ENCODE measurements at regions not wholly inside any gene's neighbourhood (a gene's known extent, or its start where the extent isn't known, plus 50 kb on each side); places are given as distances from the start of the nearest gene placed in this dataset.
"Not testable (repeated sequence)": the region's sequence is repeated elsewhere in the genome, so short reads cannot be mapped to it uniquely, and the experiment has no call there.

- POLR2A ChIA-PET (ENCODE audit: partially characterized antibody): no interaction called here
- Mint-ChIP-seq H3K4me3 (no peak overlapping the region), H3K27me3 (no peaks in the 10 kb centered on the region), H3K9me3 (peaks cover 0 to 21% (median 6%) of the 10 kb centered on the region in 8 donors), H3K27ac (no peak overlapping the region), H3K4me1 (no peaks in the 10 kb centered on the region), H3K36me3 (no peaks in the 10 kb centered on the region)
- no peak for DNase-seq
- no peak overlapping the region for H3K4me3 ChIP-seq (ENCODE audit: low read length in 2 of 2)
- CTCF ChIA-PET (ENCODE audit: partially characterized antibody): no interaction called here
- H3K9me3 ChIP-seq (ENCODE audit: control insufficient read depth in 1 of 2, low read length in 2 of 2): no peaks in the 10 kb centered on the region
- intact Hi-C loops (cut with micrococcal nuclease): no loop called here
- no peak overlapping the region for H3K27ac ChIP-seq (ENCODE audit: low read depth, low read length)
- no peaks in the 10 kb centered on the region for H3K27me3 ChIP-seq (ENCODE audit: insufficient read depth, low read length)
- no peaks in the 10 kb centered on the region for H3K4me1 ChIP-seq (ENCODE audit: insufficient read depth, low read length)
- no peaks in the 10 kb centered on the region for H3K36me3 ChIP-seq (ENCODE audit: insufficient read depth, low read length)
Observed at GRCh38 chr21:21858502-21859334, 860.5 kb downstream of the NCAM2 start.

DNA sequence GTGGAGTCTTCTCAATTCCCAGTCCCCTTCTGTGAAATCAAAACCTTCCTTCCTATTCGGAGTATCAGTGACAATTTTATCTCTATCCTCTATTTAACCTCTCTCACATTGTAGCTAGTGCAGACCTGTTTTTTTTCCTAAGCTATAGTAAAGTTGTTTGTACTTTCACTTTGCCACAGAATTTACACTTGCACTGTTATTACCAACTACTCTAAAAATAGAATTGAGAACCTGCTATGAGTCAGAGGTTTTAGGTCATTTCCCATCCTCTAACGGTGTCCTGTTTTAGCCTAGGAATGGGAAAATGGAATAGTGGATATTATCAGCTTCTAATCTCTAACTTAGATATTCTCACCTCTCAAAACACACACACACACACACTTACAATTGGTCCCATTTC lies 862.7 kb downstream of the NCAM2 start:
- no peak overlapping the region for H3K27ac Mint-ChIP-seq
- CTCF ChIA-PET (ENCODE audit: partially characterized antibody): no interaction called here
- H3K36me3 Mint-ChIP-seq: no peaks in the 10 kb centered on the region

GRCh38 chr21:21864321-21864840 lies 866.2 kb downstream of the NCAM2 start:
- DNase-seq: no peak
- H3K9me3 ChIP-seq (ENCODE audit: control insufficient read depth in 1 of 2, low read length in 2 of 2): no peaks in the 10 kb centered on the region
- no peak overlapping the region for H3K27ac ChIP-seq (ENCODE audit: low read depth, low read length)
- intact Hi-C loops (cut with micrococcal nuclease): no loop called here
- H3K4me1 ChIP-seq (ENCODE audit: insufficient read depth, low read length): no peaks in the 10 kb centered on the region
- Mint-ChIP-seq H3K9me3 (peaks cover 0 to 9% (median 3%) of the 10 kb centered on the region in 8 donors), H3K36me3 (no peaks in the 10 kb centered on the region), H3K27me3 (no peaks in the 10 kb centered on the region), H3K27ac (no peak overlapping the region), H3K4me3 (no peak overlapping the region), H3K4me1 (no peaks in the 10 kb centered on the region)
- H3K36me3 ChIP-seq (ENCODE audit: insufficient read depth, low read length): no peaks in the 10 kb centered on the region
- ChIA-PET CTCF (ENCODE audit: partially characterized antibody) (no interaction called here), POLR2A (ENCODE audit: partially characterized antibody) (no interaction called here)
- H3K4me3 ChIP-seq (ENCODE audit: low read length in 2 of 2): no peak overlapping the region
- H3K27me3 ChIP-seq (ENCODE audit: insufficient read depth, low read length): no peaks in the 10 kb centered on the region

More for the DNA sequence above, 862.7 kb downstream of the NCAM2 start:
- DNase-seq: no peak
- H3K4me1 Mint-ChIP-seq: no peaks in the 10 kb centered on the region
- H3K4me3 Mint-ChIP-seq: no peak overlapping the region
- intact Hi-C loops (cut with micrococcal nuclease): no loop called here
- Histone ChIP-seq H3K27me3 (ENCODE audit: insufficient read depth, low read length) (no peaks in the 10 kb centered on the region), H3K9me3 (ENCODE audit: control insufficient read depth in 1 of 2, low read length in 2 of 2) (no peaks in the 10 kb centered on the region), H3K4me1 (ENCODE audit: insufficient read depth, low read length) (no peaks in the 10 kb centered on the region), H3K36me3 (ENCODE audit: insufficient read depth, low read length) (no peaks in the 10 kb centered on the region), H3K4me3 (ENCODE audit: low read length in 2 of 2) (no peak overlapping the region), H3K27ac (ENCODE audit: low read depth, low read length) (no peak overlapping the region)
- no peaks in the 10 kb centered on the region for H3K27me3 Mint-ChIP-seq
- POLR2A ChIA-PET (ENCODE audit: partially characterized antibody): no interaction called here
- peaks cover 0 to 16% (median 4%) of the 10 kb centered on the region in 8 donors for H3K9me3 Mint-ChIP-seq

GRCh38 chr21:21897275-21897883 lies 899.2 kb downstream of the NCAM2 start:
- no peaks in the 10 kb centered on the region for H3K27me3 Mint-ChIP-seq
- Histone ChIP-seq H3K36me3 (ENCODE audit: insufficient read depth, low read length) (no peaks in the 10 kb centered on the region), H3K27ac (ENCODE audit: low read depth, low read length) (no peak overlapping the region), H3K4me1 (ENCODE audit: insufficient read depth, low read length) (no peaks in the 10 kb centered on the region), H3K27me3 (ENCODE audit: insufficient read depth, low read length) (no peaks in the 10 kb centered on the region), H3K4me3 (ENCODE audit: low read length in 2 of 2) (no peak overlapping the region), H3K9me3 (ENCODE audit: control insufficient read depth in 1 of 2, low read length in 2 of 2) (peaks cover 0 to 5% of the 10 kb centered on the region in 2 donors)
- CTCF ChIA-PET (ENCODE audit: partially characterized antibody): no interaction called here
- DNase-seq: no peak
- intact Hi-C loops (cut with micrococcal nuclease): no loop called here
- POLR2A ChIA-PET (ENCODE audit: partially characterized antibody): no interaction called here
- no peaks in the 10 kb centered on the region for H3K36me3 Mint-ChIP-seq
- peaks cover 0 to 38% (median 21%) of the 10 kb centered on the region in 8 donors for H3K9me3 Mint-ChIP-seq
- no peak overlapping the region for H3K4me3 Mint-ChIP-seq
- H3K4me1 Mint-ChIP-seq: no peaks in the 10 kb centered on the region
- no peak overlapping the region for H3K27ac Mint-ChIP-seq

- Mint-ChIP-seq H3K36me3 (no peaks in the 10 kb centered on the region), H3K9me3 (peaks cover 0 to 29% (median 18%) of the 10 kb centered on the region in 8 donors), H3K4me3 (no peak overlapping the region), H3K4me1 (no peaks in the 10 kb centered on the region), H3K27me3 (no peaks in the 10 kb centered on the region), H3K27ac (peak overlapping the region in 1 of 7 donors; percentile 37)
- Histone ChIP-seq H3K27me3 (ENCODE audit: insufficient read depth, low read length) (no peaks in the 10 kb centered on the region), H3K27ac (ENCODE audit: low read depth, low read length) (no peak overlapping the region), H3K4me3 (ENCODE audit: low read length in 2 of 2) (no peak overlapping the region), H3K9me3 (ENCODE audit: control insufficient read depth in 1 of 2, low read length in 2 of 2) (peaks cover 0 to 5% of the 10 kb centered on the region in 2 donors), H3K4me1 (ENCODE audit: insufficient read depth, low read length) (no peaks in the 10 kb centered on the region), H3K36me3 (ENCODE audit: insufficient read depth, low read length) (no peaks in the 10 kb centered on the region)
- no peak for DNase-seq
- CTCF ChIA-PET (ENCODE audit: partially characterized antibody): no interaction called here
- POLR2A ChIA-PET (ENCODE audit: partially characterized antibody): no interaction called here
- intact Hi-C loops (cut with micrococcal nuclease): no loop called here
Observed at GRCh38 chr21:21898801-21899200, 900.6 kb downstream of the NCAM2 start.

- H3K4me3 Mint-ChIP-seq; H3K36me3 Mint-ChIP-seq; H3K4me1 Mint-ChIP-seq; H3K27me3 ChIP-seq (ENCODE audit: insufficient read depth, low read length); H3K27me3 Mint-ChIP-seq; CTCF ChIA-PET (ENCODE audit: partially characterized antibody); H3K9me3 ChIP-seq (ENCODE audit: control insufficient read depth in 1 of 2, low read length in 2 of 2); H3K27ac ChIP-seq (ENCODE audit: low read depth, low read length); DNase-seq; POLR2A ChIA-PET (ENCODE audit: partially characterized antibody); H3K36me3 ChIP-seq (ENCODE audit: insufficient read depth, low read length); H3K4me3 ChIP-seq (ENCODE audit: low read length in 2 of 2); intact Hi-C loops (cut with micrococcal nuclease); H3K27ac Mint-ChIP-seq; H3K4me1 ChIP-seq (ENCODE audit: insufficient read depth, low read length): not testable (repeated sequence)
- H3K9me3 Mint-ChIP-seq: peaks cover 0 to 15% (median 7%) of the 10 kb centered on the region in 8 donors
Observed at GRCh38 chr21:21902416-21902815, 904.2 kb downstream of the NCAM2 start.

- Histone ChIP-seq H3K36me3 (ENCODE audit: insufficient read depth, low read length) (no peaks in the 10 kb centered on the region), H3K27me3 (ENCODE audit: insufficient read depth, low read length) (no peaks in the 10 kb centered on the region), H3K27ac (ENCODE audit: low read depth, low read length) (no peak overlapping the region), H3K4me1 (ENCODE audit: insufficient read depth, low read length) (no peaks in the 10 kb centered on the region), H3K4me3 (ENCODE audit: low read length in 2 of 2) (no peak overlapping the region), H3K9me3 (ENCODE audit: control insufficient read depth in 1 of 2, low read length in 2 of 2) (no peaks in the 10 kb centered on the region)
- H3K4me3 Mint-ChIP-seq: no peak overlapping the region
- ChIA-PET CTCF (ENCODE audit: partially characterized antibody) (no interaction called here), POLR2A (ENCODE audit: partially characterized antibody) (no interaction called here)
- H3K27ac Mint-ChIP-seq: no peak overlapping the region
- H3K4me1 Mint-ChIP-seq: no peaks in the 10 kb centered on the region
- peaks cover 0 to 16% (median 4%) of the 10 kb centered on the region in 8 donors for H3K9me3 Mint-ChIP-seq
- intact Hi-C loops (cut with micrococcal nuclease): no loop called here
- H3K36me3 Mint-ChIP-seq: no peaks in the 10 kb centered on the region
- no peaks in the 10 kb centered on the region for H3K27me3 Mint-ChIP-seq
- no peak for DNase-seq
Observed at GRCh38 chr21:21907271-21907670, 909.1 kb downstream of the NCAM2 start.

Measured in CD4-positive, alpha-beta memory T cell (primary cell).